GM18909 (cell line): ENCODE measurements at regions not wholly inside any gene's neighbourhood (a gene's known extent, or its start where the extent isn't known, plus 50 kb on each side); places are given as distances from the start of the nearest gene placed in this dataset.

Source experiments
- ATAC-seq: cut with Tn5 transposase; IDR thresholded peaks from one replicate; pipeline ENCODE4 v1.9.1; 2021; ENCODE audit warnings: mild to moderate bottlenecking; ENCODE audit not compliant: unreplicated experiment, poor library complexity

- no peak for ATAC-seq
Observed at GRCh38 chr6:106035655-106036054, 50.5 kb upstream of the PRDM1 start.

DNA sequence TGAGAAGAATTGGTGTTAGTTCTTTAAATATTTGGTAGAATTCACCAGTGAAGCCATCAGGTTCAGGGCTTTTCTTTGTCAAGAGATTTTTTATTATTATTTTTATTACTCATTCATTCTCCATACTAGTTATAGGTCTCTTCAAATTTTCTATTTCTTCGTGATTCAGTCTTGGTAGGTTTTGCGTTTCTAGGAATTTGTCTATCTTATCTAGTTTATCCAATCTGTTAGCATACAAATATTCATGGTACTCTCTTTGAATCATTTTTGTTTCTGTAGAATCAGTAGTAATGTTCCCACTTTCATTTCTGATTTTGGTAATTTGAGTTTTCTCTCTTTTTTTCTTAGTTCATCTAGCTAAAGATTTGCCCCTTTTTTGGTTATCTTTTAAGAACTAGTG is 52.3 kb upstream of the PRDM1 start:
- no peak for ATAC-seq

- no peak for ATAC-seq
Observed at GRCh38 chr6:106027758-106028157, 58.4 kb upstream of the PRDM1 start.

DNA sequence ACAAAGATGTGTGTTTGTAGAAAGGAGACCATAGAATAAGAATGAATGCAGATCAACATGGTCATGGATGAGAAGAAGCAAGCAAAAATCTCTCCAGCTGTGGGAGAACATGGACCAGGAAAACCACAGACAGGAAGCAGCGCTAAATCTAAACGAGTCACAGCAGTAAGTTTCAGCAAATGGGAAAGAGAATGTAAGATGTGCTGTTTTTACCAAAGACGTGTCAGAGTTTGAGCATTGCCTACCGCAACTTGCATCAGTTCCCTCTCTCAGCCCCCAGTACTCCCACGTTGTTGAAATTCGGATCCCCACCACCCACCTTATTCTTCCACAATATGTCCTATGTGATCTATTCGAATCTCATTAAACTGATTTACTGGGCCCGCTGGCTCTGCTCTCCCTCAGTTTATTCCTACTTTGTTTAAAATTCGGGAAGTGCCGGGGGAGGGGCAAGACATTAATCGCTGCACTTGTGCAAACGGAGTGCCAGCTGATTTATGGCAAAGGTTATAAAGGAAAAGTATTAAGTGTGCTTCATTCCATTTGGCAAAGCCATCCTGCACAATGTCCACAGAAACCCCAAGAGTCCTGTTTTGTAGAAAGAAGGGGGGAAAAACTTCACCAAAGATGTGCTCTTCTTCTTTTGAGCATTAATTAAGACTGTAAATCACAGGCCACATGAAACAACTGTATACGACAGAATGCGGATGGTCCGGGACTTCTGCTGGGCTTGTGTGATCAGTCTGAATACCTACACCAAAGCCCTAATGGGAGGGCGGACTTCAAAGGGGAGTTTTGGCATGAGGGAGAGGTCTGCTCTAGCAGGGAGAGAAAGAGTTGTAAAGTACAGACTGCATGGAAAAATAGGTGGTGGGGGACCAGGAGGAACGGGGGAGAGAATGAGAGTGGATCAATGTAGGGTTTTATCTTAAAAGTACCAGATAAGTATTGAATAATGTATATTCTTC is 59.1 kb upstream of the PRDM1 start:
- no peak for ATAC-seq

- no peak for ATAC-seq
Observed at GRCh38 chr6:106025655-106026054, 60.5 kb upstream of the PRDM1 start.

DNA sequence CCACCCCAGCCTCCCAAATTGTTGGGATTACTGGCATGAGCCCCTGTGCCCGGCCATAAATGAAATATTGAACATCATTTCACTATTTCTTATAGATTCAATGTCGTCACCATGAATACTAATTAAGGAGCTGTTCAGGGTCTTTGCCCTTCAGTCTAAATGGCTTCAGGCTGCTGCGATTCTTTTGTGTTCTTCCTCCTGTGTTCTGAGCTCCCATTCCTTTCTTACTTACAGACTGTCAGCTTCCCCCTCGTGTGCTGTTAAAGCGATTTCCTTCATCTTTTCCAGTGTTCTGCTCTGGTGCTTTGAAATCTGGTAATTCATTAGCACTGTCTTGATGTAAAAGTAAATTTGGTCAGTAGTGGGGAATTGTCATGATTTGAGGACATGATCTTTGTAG is 63.3 kb upstream of the PRDM1 start:
- ATAC-seq, result no peak

DNA sequence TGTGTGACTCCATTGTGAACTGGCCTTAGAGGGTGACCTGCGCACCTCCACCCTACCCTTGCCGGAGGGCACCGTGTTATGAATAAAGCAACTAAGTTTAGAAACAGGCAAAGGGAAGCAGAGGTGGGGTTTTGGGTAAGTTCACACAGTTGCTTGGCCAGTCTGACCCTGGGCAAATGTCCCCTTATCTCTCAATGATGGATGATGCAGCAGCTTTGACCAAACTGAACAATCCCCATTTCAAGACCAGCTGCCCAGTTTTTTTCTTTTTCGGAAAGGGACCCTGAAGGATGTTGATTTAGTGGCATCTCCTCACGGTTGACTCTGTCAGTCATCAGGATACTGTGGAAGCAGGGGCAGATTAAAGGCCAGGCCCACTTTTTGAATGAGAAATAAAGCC is 68.7 kb upstream of the PRDM1 start:
- ATAC-seq, result no peak

GRCh38 chr6:106014955-106015354 is 71.2 kb upstream of the PRDM1 start:
- no peak for ATAC-seq

- ATAC-seq, result no peak
Observed at GRCh38 chr6:106011476-106011875, 74.7 kb upstream of the PRDM1 start.

DNA sequence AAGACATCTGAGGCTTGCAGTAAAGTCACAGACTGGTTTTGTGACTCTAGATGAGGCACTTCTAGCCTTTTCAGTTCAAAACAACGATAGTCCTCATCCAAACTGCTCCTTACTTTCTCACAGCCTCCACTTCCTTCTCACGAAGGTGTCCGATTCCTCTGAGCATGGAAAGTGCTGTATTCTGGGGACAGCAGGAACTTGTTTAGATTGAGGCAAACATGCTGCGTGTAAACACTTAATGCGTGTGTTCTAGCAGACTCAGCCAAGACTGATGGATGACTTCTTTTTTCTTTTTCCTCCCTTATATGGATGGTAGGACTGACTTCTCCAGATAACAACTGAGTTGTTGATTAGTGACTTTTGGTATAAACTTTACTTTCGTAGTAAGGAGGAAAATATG is 80.2 kb upstream of the PRDM1 start:
- no peak for ATAC-seq

DNA sequence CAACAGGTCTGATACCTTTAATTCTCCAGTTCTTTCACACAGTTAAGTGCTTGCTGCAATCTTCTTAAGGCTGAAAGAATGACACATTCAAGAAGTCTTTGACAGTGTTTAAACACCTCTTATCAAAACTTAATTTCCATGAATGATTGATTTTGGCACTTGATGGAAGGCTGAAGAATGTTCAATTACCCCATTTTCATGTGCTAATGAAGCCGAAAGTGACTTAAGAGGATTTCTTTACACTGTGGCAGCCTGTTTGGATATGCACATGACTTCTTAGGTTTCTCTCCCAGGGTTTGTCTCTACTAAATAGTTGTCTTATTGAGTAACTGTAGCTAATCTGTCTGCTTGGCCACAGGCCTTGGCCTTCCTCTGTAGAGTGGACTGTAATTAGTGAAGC is 81.1 kb upstream of the PRDM1 start:
- ATAC-seq, result no peak

DNA sequence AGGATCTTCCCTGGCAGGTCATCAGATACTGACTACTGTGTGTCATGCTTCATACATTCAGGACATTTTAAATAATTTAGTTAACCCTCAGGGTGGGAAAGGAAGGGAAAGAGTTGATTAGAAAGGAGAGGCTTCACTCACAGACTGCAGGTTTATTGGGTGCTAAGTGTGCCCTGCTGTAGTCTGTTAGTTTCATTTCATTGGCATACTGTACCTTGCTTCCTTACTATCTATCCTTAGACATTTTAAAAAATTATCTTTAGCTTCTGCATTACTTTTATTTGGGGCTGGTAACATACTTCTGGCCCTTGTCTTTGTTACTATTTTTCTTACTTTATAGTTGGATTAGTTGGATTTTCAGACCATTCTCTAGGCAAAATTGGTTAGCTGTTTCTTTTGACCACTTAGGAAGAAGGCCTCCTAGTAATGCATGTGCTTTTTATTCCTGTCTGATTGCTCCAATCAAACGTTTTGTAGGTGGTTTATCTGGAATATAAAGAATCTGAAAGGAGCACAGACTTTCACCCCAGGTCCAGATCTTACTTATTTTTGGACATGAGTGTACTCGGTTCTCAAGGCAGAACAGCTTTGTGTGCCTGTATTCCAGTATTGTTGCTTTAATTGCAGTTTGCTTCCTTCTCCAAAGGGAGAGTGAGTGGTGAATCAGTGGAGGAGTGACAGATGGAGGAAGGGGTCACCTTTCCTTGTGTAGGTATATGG is 82.7 kb upstream of the PRDM1 start:
- no peak for ATAC-seq

- ATAC-seq, result no peak
Observed at GRCh38 chr6:106002005-106002404, 84.1 kb upstream of the PRDM1 start.

DNA sequence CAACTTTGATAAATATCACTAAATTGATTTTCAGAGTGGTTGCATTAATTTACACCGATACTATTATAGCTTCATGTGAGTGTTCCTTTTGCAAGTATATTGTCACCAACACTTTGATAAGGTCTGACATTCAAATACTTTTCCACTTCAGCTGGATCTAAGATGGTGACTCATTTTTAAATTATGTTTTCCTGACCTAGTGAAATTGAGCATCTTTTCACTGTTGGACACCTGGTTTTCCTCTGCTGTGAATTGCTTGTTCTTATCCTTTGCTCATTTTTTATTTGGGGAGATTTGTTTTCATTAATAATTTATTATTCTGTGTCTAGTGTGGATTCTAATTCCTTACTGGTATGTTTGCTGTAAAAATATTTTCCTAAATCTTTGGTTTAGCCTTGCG is 85.2 kb upstream of the PRDM1 start:
- no peak for ATAC-seq

DNA sequence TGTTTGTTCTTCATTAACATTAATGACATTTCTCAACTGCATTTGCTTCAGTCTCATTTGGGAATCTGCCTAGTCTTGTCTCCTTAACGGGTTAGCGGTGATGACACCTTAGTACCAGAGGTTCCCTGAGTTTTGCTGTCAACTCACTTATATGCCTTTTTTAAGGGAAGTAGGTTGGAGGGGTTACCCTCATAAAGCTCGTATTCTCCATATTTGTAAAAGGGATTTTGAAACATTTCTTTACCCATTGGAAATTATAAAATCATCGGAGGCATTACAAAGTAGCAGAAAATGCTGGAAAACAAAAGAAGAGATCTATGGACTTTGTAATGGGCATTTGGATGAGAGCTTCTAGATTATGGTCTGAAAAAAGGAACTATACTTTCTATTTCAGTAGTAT is 88.7 kb upstream of the PRDM1 start:
- no peak for ATAC-seq

DNA sequence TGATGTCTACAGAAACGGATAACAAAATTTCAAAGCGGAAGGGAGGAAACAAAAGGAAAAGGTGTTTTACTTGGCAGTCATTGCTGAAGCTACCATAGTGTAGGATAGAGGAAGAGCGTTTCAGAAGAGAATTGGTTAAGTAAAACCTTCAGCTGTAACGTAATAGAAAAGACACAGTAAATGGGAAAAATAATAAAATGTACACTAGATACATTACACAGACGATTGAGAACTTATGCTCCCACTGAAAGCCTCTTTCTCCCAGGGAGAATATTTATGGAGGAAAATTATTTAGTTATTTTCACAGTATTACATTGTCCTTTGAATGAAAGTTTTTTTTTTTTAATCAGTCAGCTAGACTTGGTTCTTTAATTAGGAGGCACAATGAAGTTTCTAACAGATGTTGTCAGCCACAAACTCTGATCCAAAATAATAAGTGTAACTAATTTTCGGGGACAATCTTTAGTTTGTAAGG is 90.7 kb upstream of the PRDM1 start:
- no peak for ATAC-seq

DNA sequence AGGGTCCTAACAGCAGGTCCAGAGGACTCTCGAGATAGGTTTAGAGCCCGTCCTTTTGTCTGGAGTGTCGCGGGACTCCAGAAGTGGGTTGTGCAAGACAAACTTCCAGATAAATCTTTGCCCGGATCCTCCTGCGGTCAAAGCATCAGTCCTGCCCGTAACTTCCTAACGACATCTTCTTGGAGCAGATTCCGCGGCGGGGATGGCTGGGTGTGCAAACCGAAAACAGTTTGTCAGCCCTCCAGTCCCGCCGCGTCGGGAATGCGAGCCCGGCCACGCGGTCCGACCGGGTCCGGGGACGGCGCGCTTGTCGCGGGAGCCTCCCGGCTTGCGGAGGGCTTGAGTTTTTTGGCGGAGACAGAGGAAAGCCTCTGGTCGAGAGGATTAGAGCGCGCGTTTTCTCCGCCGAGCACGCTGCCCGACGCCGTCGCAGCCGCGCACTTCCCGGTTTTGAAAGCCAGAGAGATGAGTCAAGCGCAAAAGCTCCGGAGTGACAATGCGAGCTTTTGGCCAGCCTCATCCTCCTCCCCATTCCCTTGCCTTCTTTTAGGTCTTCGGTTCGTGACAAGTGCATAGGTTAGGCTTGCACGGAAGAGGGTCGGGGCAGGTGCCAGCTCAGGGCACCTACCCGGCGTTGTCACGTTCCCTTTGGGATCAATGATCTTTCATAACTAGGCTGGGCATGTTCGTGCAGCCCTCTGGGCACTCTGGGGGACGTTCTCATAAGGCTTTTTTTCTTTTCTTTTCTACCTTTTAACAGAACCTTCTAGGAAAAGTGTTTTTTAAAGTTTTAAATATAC is 91.3 kb upstream of the PRDM1 start:
- peak; percentile 28 for ATAC-seq

DNA sequence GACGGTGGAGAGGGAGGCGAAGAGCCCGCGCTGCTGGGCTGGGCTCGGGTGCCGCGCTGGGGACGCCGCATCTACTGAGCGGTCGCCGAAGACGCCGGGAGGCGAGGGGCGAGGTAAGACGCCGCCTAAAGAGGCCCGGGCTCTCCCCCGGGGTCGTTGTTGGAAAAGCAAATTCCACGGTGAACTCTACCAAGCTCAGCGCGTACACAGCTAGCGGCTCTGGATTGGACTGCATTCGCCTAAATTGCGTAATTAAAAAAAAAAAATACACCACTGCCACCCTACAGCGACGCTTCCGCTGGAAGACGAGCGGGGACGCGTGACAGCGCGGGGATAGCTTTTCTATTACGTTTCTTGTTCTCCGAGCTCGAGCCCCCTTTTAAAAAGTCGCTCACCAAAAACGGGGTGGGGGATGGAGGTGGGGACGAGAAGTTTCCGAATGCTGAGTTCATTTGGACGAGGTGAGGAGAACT is 92.0 kb upstream of the PRDM1 start:
- peak; percentile 34 for ATAC-seq

GRCh38 chr6:105993341-105994117 is 92.6 kb upstream of the PRDM1 start:
- ATAC-seq, result no peak
